ENCODE measurements at regions not wholly inside any gene's neighbourhood (a gene's known extent, or its start where the extent isn't known, plus 50 kb on each side); places are given as distances from the start of the nearest gene placed in this dataset.

DNA sequence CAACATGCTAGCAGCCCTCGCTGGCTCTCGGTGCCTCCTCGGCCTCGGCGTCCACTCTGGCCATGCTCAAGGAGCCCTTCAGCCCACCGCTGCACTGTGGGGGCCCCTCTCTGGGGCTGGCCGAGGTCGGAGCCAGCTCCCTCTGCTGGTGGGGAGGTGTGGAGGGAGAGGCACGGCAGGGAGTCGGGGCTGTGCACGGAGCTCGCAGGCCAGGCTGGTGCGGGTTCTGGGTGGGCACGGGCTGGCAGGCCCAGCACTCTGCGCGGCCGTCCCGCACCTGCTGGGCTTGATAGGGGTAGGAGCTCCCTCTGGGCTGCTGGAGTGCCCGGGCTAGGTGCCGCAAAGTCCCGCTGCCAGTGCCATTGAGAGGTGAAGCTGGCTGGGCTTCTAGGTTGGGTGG is 251.0 kb downstream of the SQOR start:
- TF ChIP-seq, protein P1, sequence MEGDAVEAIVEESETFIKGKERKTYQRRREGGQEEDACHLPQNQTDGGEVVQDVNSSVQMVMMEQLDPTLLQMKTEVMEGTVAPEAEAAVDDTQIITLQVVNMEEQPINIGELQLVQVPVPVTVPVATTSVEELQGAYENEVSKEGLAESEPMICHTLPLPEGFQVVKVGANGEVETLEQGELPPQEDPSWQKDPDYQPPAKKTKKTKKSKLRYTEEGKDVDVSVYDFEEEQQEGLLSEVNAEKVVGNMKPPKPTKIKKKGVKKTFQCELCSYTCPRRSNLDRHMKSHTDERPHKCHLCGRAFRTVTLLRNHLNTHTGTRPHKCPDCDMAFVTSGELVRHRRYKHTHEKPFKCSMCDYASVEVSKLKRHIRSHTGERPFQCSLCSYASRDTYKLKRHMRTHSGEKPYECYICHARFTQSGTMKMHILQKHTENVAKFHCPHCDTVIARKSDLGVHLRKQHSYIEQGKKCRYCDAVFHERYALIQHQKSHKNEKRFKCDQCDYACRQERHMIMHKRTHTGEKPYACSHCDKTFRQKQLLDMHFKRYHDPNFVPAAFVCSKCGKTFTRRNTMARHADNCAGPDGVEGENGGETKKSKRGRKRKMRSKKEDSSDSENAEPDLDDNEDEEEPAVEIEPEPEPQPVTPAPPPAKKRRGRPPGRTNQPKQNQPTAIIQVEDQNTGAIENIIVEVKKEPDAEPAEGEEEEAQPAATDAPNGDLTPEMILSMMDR (conservative IDR thresholded peaks at IDR 0.05; ENCODE audit: low read depth, low read length), result no peak
- no peak for TF ChIP-seq EZH2phosphoT487 (IDR thresholded peaks at IDR 0.05; ENCODE audit: borderline replicate concordance, low read length)

Measured in PC-3 (cell line).